Ascending aorta (tissue), 2 donors: ENCODE measurements at regions not wholly inside any gene's neighbourhood (a gene's known extent, or its start where the extent isn't known, plus 50 kb on each side); places are given as distances from the start of the nearest gene placed in this dataset.

Source experiments
- DNase-seq, 2 donors: peaks; one replicate each; pipeline ENCODE4 v3.0.0-alpha.2; 2019; ENCODE audit warnings: low spot score in 2 of 2
- H3K27ac ChIP-seq, 2 donors: fragments of 200-600 bp; sonication (generic); one replicate each; pipeline ENCODE4 v1.5.1; 2016 to 2017; ENCODE audit warnings: mild to moderate bottlenecking in 1 of 2
- H3K27me3 ChIP-seq: fragments of 200-600 bp; sonication (generic); one replicate; pipeline ENCODE4 v1.5.1; 2017
- H3K36me3 ChIP-seq, 2 donors: fragments of 200-600 bp; sonication (generic); one replicate each; pipeline ENCODE4 v1.5.1; 2016
- H3K4me1 ChIP-seq, 2 donors: fragments of 200-600 bp; sonication (generic); one replicate each; pipeline ENCODE4 v1.5.1; 2016 to 2017; ENCODE audit warnings: mild to moderate bottlenecking in 1 of 2
- H3K4me3 ChIP-seq, 2 donors: fragments of 200-600 bp; sonication (generic); one replicate each; pipeline ENCODE4 v1.5.1; 2016 to 2017; ENCODE audit warnings: mild to moderate bottlenecking in 1 of 2
- H3K9me3 ChIP-seq, 2 donors: fragments of 200-600 bp; sonication (generic); one replicate each; pipeline ENCODE4 v1.5.1; 2016
- intact Hi-C: fragments of 100-400 bp; cut with DNase I; formaldehyde crosslinking; loops from one replicate; pipeline ENCODE4 v1.15.1; 2023
- TF ChIP-seq, protein P1 (sequence below), 3 experiments: fragments of 200-600 bp in 2 of 3; fragments of 450-650 bp in 1 of 3; sonication (generic) in 2 of 3; IDR thresholded peaks; one replicate each; pipeline ENCODE4 v1.5.1; 2016 to 2019; ENCODE audit warnings: antibody characterized with exemption in 3 of 3, mild to moderate bottlenecking in 1 of 3, moderate library complexity in 1 of 3

DNA sequence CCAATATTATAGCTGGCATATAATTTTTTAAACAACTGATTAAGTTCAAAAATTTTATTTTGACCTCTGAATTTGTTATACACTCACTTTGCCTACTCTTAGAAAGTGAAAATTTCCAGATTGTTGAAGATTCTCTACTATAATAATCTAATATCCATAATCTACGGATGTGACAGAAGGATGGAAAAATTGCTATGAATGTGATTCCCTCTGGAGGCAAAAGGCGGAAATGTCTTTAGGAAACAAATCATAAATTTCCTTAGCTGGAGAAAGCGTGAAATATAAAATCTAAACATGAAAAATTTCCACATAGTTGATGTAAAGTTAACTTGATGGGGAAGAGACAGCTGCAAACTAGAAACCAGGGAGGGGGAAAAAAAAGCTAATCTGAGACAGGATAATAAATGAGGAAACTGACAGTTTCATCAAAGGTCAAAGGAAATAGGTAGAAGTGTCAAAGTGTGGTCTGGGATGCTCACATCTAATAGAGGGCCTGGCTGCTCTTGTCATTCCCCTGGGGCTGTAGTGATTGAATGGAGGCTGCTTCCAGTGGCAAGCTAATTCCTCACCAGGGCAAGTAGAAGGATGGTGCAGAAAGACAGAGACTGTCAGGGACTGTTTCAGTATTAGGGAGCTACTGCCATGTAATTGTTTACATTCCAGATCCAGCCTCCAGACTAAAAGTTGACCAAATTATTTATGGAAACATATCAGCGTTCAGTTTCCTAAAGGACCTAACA lies 264.5 kb downstream of the SDHAF3 start:
- TF ChIP-seq, protein P1, sequence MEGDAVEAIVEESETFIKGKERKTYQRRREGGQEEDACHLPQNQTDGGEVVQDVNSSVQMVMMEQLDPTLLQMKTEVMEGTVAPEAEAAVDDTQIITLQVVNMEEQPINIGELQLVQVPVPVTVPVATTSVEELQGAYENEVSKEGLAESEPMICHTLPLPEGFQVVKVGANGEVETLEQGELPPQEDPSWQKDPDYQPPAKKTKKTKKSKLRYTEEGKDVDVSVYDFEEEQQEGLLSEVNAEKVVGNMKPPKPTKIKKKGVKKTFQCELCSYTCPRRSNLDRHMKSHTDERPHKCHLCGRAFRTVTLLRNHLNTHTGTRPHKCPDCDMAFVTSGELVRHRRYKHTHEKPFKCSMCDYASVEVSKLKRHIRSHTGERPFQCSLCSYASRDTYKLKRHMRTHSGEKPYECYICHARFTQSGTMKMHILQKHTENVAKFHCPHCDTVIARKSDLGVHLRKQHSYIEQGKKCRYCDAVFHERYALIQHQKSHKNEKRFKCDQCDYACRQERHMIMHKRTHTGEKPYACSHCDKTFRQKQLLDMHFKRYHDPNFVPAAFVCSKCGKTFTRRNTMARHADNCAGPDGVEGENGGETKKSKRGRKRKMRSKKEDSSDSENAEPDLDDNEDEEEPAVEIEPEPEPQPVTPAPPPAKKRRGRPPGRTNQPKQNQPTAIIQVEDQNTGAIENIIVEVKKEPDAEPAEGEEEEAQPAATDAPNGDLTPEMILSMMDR (IDR thresholded peaks at IDR 0.05): no peak
- Histone ChIP-seq H3K4me3 (no peak overlapping the region), H3K36me3 (no peaks in the 10 kb centered on the region), H3K27ac (no peak overlapping the region), H3K27me3 (no peaks in the 10 kb centered on the region), H3K9me3 (no peaks in the 10 kb centered on the region), H3K4me1 (no peaks in the 10 kb centered on the region)
- intact Hi-C loops: no loop called here
- no peak for DNase-seq

DNA sequence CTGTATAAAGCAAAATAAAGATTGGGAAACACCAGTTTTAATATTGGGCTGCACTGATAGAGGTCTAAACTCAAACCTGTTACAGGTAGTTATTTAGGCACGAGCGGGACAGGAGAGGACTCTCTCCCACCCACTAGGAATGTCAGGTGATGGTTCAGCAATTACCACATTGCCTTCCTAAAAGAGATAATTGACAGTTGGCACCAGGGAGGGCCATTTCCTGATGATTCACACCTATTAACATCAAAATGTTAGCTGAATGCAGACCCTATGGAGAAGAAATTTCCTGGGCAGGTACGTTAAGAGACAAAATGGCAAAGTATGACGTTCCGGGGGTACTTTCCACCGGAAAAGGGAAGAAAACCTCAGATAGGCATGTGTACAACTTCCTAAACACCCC lies 272.6 kb downstream of the SDHAF3 start:
- Histone ChIP-seq H3K36me3 (no peaks in the 10 kb centered on the region), H3K27ac (no peak overlapping the region), H3K9me3 (no peaks in the 10 kb centered on the region), H3K4me3 (no peak overlapping the region), H3K27me3 (no peaks in the 10 kb centered on the region), H3K4me1 (no peaks in the 10 kb centered on the region)
- intact Hi-C loops: no loop called here
- no peak for DNase-seq
- TF ChIP-seq, protein P1 (IDR thresholded peaks at IDR 0.05): no peak

DNA sequence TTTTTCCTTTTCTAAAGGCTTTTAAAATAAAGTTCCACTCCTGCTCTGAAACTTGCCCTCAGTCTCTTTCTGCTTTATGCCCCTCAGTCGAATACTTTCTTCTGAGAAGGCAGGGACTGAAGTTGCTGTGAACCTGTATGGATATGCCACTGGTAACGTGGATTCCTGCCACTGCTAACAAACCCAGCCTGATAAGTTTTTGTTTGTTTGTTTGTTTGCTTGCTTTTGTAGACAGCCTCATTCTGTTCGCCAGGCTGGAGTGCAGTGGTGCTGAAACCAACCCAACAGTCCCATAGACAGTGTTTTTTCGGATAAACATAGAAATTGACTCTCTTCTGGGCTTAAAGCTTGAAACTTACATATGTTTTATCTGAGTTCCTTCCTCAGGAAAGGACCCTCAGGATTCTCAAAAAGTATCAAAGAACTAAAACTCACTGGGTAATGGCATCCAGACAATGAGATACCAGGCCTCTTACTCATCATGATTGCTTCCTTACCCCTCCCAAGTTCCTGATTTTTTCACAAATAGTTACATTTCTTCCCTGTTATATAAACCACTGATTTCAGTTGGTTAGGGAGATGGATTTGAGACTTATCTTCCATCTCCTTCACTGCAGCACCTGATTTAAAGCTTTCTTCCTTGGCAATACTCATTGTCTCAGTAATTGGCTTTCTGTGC lies 273.6 kb downstream of the SDHAF3 start:
- H3K36me3 ChIP-seq: no peaks in the 10 kb centered on the region
- intact Hi-C loops: no loop called here
- no peak for DNase-seq
- no peak overlapping the region for H3K27ac ChIP-seq
- H3K4me3 ChIP-seq: no peak overlapping the region
- no peaks in the 10 kb centered on the region for H3K27me3 ChIP-seq
- no peaks in the 10 kb centered on the region for H3K9me3 ChIP-seq
- no peaks in the 10 kb centered on the region for H3K4me1 ChIP-seq
- TF ChIP-seq, protein P1 (IDR thresholded peaks at IDR 0.05): no peak

DNA sequence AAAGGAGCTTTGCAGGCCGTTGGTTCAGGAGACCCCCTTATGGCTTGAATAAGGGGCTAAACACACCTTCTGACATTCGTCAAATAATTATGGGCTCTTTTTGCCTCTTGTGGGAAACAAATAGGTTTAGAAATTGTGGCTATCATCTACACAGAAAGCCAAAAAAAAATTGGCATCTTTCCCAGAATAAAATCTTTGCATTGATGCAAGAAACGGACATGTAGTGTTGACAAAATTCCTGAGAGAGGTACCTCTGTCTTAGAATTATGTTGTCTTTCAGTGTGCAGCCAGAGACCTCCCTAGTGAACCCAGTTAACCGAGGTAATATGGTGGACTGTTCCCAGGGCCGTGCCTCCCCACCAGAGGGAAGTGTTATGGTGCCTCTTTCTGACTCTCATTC lies 283.9 kb downstream of the SDHAF3 start:
- H3K36me3 ChIP-seq: no peaks in the 10 kb centered on the region
- no peak for DNase-seq
- TF ChIP-seq, protein P1 (IDR thresholded peaks at IDR 0.05): no peak
- no peaks in the 10 kb centered on the region for H3K9me3 ChIP-seq
- no peaks in the 10 kb centered on the region for H3K27me3 ChIP-seq
- H3K27ac ChIP-seq: no peak overlapping the region
- no peaks in the 10 kb centered on the region for H3K4me1 ChIP-seq
- no peak overlapping the region for H3K4me3 ChIP-seq
- intact Hi-C loops: no loop called here

DNA sequence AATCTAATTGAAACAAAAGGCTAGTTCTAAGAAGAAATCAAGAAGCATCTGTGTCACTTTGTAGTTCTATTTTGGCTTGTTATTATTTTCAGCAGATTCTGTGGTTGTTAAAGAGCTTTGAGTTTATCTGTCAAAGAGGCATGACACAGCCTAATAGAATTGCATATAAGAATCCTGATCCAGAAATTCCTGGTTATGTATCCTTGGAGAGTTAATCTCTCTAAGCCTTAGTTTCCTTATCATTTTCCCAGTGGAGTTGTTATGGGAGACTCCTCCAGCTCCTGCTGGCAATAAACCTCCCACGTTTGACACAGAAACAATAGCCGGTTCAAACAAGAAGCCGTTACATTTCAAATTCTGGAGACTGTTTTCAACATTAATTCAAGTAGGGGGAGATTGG lies 288.3 kb downstream of the SDHAF3 start:
- H3K27me3 ChIP-seq: no peaks in the 10 kb centered on the region
- intact Hi-C loops: no loop called here

More for the DNA sequence above, 288.3 kb downstream of the SDHAF3 start:
- Histone ChIP-seq H3K4me1 (no peaks in the 10 kb centered on the region), H3K4me3 (no peak overlapping the region), H3K36me3 (no peaks in the 10 kb centered on the region), H3K27ac (no peak overlapping the region), H3K9me3 (no peaks in the 10 kb centered on the region)
- DNase-seq: no peak
- TF ChIP-seq, protein P1 (IDR thresholded peaks at IDR 0.05): no peak
